OCI-LY3 (cell line): ENCODE measurements at regions not wholly inside any gene's neighbourhood (a gene's known extent, or its start where the extent isn't known, plus 50 kb on each side); places are given as distances from the start of the nearest gene placed in this dataset.

Source experiments
- H2AFZ ChIP-seq: fragments of 200-600, 300-600 bp; shearing (Covaris generic); 2 replicates; pipeline ENCODE4 v1.6.0; 2014; ENCODE audit warnings: antibody characterized with exemption, low read depth, low read length
- H3K27ac ChIP-seq: fragments of 200-600, 300-600 bp; sonication (generic); 2 replicates; pipeline ENCODE4 v1.5.1; 2014; ENCODE audit warnings: mild to moderate bottlenecking, low read length, moderate library complexity, mixed read lengths
- H3K27me3 ChIP-seq: fragments of 200-600, 300-600 bp; sonication (generic); 2 replicates; pipeline ENCODE4 v1.6.1; 2014; ENCODE audit warnings: low read depth, low read length, mixed read lengths
- H3K36me3 ChIP-seq: fragments of 200-600, 300-600 bp; sonication (generic); replicated peaks from 2 replicates; pipeline ENCODE3; 2014; ENCODE audit warnings: low read depth, low read length, mixed read lengths
- H3K4me1 ChIP-seq: fragments of 300-600, 200-600 bp; sonication (generic); 2 replicates; pipeline ENCODE4 v1.6.1; 2014; ENCODE audit warnings: low read length, mixed read lengths
- H3K4me2 ChIP-seq: fragments of 200-600, 300-600 bp; sonication (generic); 2 replicates; pipeline ENCODE4 v1.6.1; 2014; ENCODE audit warnings: low read length, mixed read lengths
- H3K4me3 ChIP-seq: fragments of 300-600, 200-600 bp; sonication (generic); 2 replicates; pipeline ENCODE4 v1.5.1; 2014; ENCODE audit warnings: antibody characterized with exemption, mild to moderate bottlenecking, low read length, moderate library complexity
- H3K79me2 ChIP-seq: fragments of 300-600, 200-600 bp; shearing (Covaris generic); 2 replicates; pipeline ENCODE4 v1.6.1; 2014; ENCODE audit warnings: mild to moderate bottlenecking, low read length, mixed read lengths
- H3K9ac ChIP-seq: fragments of 300-600, 200-600 bp; shearing (Covaris generic); 2 replicates; pipeline ENCODE4 v1.6.0; 2014; ENCODE audit warnings: mild to moderate bottlenecking, low read length, moderate library complexity
- H3K9me3 ChIP-seq: fragments of 200-600, 300-600 bp; shearing (Covaris generic); 2 replicates; pipeline ENCODE4 v1.6.1; 2014; ENCODE audit warnings: low read length, mixed read lengths; ENCODE audit not compliant: insufficient read depth
- H4K20me1 ChIP-seq: fragments of 200-600, 300-600 bp; sonication (generic); 2 replicates; pipeline ENCODE4 v1.6.1; 2016; ENCODE audit warnings: low read length, mixed read lengths; ENCODE audit not compliant: insufficient read depth
- EZH2phosphoT487 ChIP-seq: fragments of 200-600 bp; shearing (Covaris generic); IDR thresholded peaks from 2 replicates; pipeline ENCODE4 v1.6.1; 2018; ENCODE audit warnings: antibody characterized with exemption, mixed run types, low read depth
- TF ChIP-seq, protein P1 (sequence below): fragments of 200-600, 300-600 bp; sonication (generic); IDR thresholded peaks from 2 replicates; pipeline ENCODE4 v1.5.1; 2014; ENCODE audit warnings: antibody characterized with exemption, low read length, low read depth

GRCh38 chr10:91006752-91007346, 86.0 kb upstream of the ANKRD1 start:
- peaks cover 85% of the 10 kb centered on the region for H3K4me1 ChIP-seq
- H2AFZ ChIP-seq: no peak overlapping the region
- peak overlapping the region; percentile 67 for H3K4me3 ChIP-seq
- H3K9me3 ChIP-seq: no peaks in the 10 kb centered on the region
- H4K20me1 ChIP-seq: no peaks in the 10 kb centered on the region
- H3K79me2 ChIP-seq: no peaks in the 10 kb centered on the region
- H3K36me3 ChIP-seq: peaks cover 9% of the 10 kb centered on the region
- H3K4me2 ChIP-seq: peak overlapping the region; percentile 91
- H3K27ac ChIP-seq: peak overlapping the region; percentile 99
- peak overlapping the region; percentile 87 for H3K9ac ChIP-seq
- no peak for TF ChIP-seq EZH2phosphoT487
- TF ChIP-seq, protein P1, sequence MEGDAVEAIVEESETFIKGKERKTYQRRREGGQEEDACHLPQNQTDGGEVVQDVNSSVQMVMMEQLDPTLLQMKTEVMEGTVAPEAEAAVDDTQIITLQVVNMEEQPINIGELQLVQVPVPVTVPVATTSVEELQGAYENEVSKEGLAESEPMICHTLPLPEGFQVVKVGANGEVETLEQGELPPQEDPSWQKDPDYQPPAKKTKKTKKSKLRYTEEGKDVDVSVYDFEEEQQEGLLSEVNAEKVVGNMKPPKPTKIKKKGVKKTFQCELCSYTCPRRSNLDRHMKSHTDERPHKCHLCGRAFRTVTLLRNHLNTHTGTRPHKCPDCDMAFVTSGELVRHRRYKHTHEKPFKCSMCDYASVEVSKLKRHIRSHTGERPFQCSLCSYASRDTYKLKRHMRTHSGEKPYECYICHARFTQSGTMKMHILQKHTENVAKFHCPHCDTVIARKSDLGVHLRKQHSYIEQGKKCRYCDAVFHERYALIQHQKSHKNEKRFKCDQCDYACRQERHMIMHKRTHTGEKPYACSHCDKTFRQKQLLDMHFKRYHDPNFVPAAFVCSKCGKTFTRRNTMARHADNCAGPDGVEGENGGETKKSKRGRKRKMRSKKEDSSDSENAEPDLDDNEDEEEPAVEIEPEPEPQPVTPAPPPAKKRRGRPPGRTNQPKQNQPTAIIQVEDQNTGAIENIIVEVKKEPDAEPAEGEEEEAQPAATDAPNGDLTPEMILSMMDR: no peak
- H3K27me3 ChIP-seq: no peaks in the 10 kb centered on the region

DNA sequence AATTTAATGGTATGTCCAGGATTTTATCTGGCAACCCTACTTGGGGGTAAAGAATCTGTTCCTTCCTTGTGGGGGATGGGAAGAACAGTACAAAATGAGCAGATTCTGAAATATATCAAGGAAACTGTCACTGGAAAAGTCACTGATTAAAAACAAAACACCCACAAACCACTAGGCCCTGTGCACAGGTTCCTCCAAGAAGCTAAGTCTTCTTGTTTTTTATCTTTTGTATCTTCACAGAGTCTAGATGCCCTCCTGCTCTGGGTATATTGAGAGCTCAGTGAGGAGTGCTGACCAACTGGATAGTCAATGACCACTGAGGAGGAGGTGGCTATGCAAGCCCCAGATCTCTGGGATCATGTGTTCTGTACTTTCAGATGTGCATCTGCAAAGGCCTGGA, 86.8 kb upstream of the ANKRD1 start:
- no peaks in the 10 kb centered on the region for H3K27me3 ChIP-seq
- peak overlapping the region; percentile 91 for H3K4me2 ChIP-seq
- H3K36me3 ChIP-seq: peaks cover 5% of the 10 kb centered on the region
- H4K20me1 ChIP-seq: no peaks in the 10 kb centered on the region
- peak overlapping the region; percentile 87 for H3K9ac ChIP-seq
- no peaks in the 10 kb centered on the region for H3K9me3 ChIP-seq
- H3K4me3 ChIP-seq: peak overlapping the region; percentile 67
- TF ChIP-seq, protein P1: no peak
- no peak for TF ChIP-seq EZH2phosphoT487
- H3K4me1 ChIP-seq: peaks cover 81% of the 10 kb centered on the region
- H3K79me2 ChIP-seq: no peaks in the 10 kb centered on the region
- H3K27ac ChIP-seq: peak overlapping the region; percentile 99
- H2AFZ ChIP-seq: no peak overlapping the region

DNA sequence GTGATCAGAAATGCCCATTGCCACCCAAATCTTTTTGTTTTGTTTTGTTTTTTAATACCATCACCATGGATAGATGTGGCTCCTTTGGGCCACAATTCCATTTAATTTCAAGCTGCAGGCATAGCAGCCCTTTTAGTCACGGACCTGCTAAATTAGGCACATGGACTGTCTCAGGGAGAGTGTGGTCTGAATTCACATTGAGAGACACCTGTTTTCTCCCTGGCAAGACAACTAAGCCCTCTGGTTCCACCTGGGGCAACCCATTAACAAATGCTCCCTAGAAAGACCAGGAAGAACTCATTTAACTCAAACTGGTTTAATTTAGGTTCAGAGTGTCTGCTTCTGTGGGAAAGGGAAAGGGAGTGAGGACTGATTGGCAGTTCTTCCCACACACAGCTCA, 88.2 kb upstream of the ANKRD1 start:
- H3K4me1 ChIP-seq: peaks cover 75% of the 10 kb centered on the region
- TF ChIP-seq, protein P1: no peak
- no peak for TF ChIP-seq EZH2phosphoT487
- H3K79me2 ChIP-seq: no peaks in the 10 kb centered on the region
- H3K9ac ChIP-seq: peak overlapping the region; percentile 17; the same call in 1 of the 2 replicates
- peak overlapping the region; percentile 5; the same call in 1 of the 2 replicates for H3K4me2 ChIP-seq
- no peaks in the 10 kb centered on the region for H3K36me3 ChIP-seq
- H3K27ac ChIP-seq: peak overlapping the region; percentile 99
- H3K9me3 ChIP-seq: no peaks in the 10 kb centered on the region
- H3K4me3 ChIP-seq: no peak overlapping the region
- H4K20me1 ChIP-seq: no peaks in the 10 kb centered on the region
- no peaks in the 10 kb centered on the region for H3K27me3 ChIP-seq
- H2AFZ ChIP-seq: no peak overlapping the region

- Histone ChIP-seq H3K36me3 (no peaks in the 10 kb centered on the region), H3K27me3 (no peaks in the 10 kb centered on the region), H3K4me3 (no peak overlapping the region), H3K4me1 (peaks cover 58% of the 10 kb centered on the region), H4K20me1 (no peaks in the 10 kb centered on the region), H3K79me2 (no peaks in the 10 kb centered on the region), H3K4me2 (no peak overlapping the region), H3K9me3 (no peaks in the 10 kb centered on the region), H3K27ac (no peak overlapping the region), H3K9ac (no peak overlapping the region), H2AFZ (no peak overlapping the region)
- TF ChIP-seq, protein P1: no peak
- no peak for TF ChIP-seq EZH2phosphoT487
Observed at GRCh38 chr10:91010952-91011351, 90.1 kb upstream of the ANKRD1 start.
